ENCODE measurements at regions not wholly inside any gene's neighbourhood (a gene's known extent, or its start where the extent isn't known, plus 50 kb on each side); places are given as distances from the start of the nearest gene placed in this dataset.

DNA sequence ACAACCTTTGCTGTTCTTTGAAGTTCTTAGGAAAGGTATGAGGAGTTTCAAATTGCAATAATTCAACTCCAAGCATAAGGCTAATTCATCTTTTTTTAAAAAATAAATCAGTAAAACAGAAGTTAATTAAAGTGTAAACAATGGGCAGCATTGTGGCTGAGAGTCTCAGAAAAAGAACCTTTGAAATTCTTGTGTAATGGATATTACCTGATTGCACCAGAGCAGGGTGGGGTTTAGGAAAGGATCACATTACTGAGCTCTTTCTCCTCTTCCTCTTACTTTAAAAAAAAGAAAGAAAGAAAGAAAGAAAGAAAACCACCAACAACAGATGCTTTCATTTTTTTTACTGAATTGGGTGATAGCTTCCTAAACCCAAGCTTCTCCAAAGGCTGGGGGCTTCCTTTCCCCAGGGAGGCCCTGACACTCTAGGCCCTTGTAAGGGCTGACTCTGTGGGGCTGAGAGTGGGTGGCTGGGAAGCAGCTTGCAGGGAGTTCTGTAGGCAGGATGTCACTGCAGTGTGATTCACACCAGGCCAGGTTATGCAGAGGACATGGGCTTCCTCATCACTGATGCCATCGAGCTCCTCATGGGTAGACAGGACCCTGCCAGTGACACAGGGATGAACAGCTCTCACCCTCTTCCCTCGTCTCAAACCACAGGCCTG, 564.5 kb downstream of the FGF9 start:
- peak; percentile 14 for DNase-seq (ENCODE audit: low spot score)

- no peak for DNase-seq (ENCODE audit: low spot score)
These were observed 565.0 kb downstream of the FGF9 start for GRCh38 chr13:22235950-22236290.

- DNase-seq (ENCODE audit: low spot score), result no peak
These were observed 567.4 kb downstream of the FGF9 start for GRCh38 chr13:22238269-22238668.

- no peak for DNase-seq (ENCODE audit: low spot score)
These were observed 569.8 kb downstream of the FGF9 start for GRCh38 chr13:22240716-22241115.

GRCh38 chr13:22243469-22244163, 572.7 kb downstream of the FGF9 start:
- no peak for DNase-seq (ENCODE audit: low spot score)

GRCh38 chr13:22252281-22252830, 581.5 kb downstream of the FGF9 start:
- DNase-seq (ENCODE audit: low spot score), result no peak

GRCh38 chr13:22253107-22253506, 582.2 kb downstream of the FGF9 start:
- DNase-seq (ENCODE audit: low spot score), result no peak

- DNase-seq (ENCODE audit: low spot score), result no peak
These were observed 585.3 kb downstream of the FGF9 start for GRCh38 chr13:22256111-22256639.

GRCh38 chr13:22262001-22262885, 591.4 kb downstream of the FGF9 start:
- no peak for DNase-seq (ENCODE audit: low spot score)

DNA sequence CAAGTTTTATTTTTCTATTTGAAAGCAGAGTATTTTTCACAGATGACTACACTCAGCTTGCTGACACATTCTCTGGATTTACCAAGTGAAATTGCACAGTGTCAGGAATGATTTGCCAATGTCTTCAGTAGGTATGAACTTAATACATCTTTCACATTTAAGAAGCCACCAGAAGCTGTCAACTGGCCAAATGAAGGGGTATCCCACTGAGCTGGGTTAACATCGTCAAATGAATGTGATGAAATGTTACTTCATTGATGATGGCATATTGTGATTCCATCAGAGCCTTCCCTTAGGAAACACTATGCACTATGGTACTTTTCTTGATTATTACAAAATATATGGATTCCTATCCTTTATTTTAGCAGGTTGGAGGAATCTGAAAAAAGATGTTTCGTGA, 592.3 kb downstream of the FGF9 start:
- no peak for DNase-seq (ENCODE audit: low spot score)

GRCh38 chr13:22265563-22265962, 594.7 kb downstream of the FGF9 start:
- DNase-seq (ENCODE audit: low spot score), result no peak

DNA sequence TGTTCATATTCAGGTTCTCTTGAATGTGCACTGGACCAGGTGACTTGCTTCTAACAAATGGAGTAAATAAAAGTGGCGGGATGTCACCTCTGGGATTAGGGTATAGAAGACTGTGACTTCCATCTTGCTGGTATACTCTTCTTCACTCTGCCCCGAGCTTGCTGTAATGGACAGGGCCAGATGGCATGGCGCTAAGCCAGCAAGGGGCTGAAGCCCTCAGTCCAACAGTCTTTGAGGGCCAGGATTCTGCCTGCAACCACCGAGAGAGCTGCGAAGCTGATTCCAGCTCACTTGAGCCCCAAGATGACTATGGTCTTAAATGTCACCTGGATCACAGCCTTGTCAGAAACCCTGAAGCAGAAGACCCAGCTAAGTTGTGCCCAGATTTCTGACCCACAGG, 600.0 kb downstream of the FGF9 start:
- no peak for DNase-seq (ENCODE audit: low spot score)

GRCh38 chr13:22271903-22272302, 601.0 kb downstream of the FGF9 start:
- no peak for DNase-seq (ENCODE audit: low spot score)

DNA sequence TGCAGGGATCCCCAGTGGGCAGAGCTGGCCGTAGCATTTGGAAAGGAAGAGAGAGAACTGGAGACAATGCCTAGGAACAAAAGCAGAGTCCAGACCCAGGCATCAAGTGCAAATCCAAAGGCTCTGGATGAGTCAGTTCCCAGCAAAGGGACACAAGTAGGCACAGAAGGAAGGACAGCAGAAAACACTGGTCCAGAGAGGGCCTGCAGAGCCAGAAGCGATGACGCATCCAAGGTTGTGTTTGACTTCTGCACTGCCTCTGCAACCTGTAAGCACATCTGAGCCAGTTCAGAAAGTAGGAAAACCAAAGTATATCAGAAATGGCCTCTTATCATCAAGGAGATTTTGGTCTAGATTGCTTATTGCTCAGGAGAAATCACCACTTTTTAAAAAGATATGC, 604.5 kb downstream of the FGF9 start:
- DNase-seq (ENCODE audit: low spot score), result no peak

GRCh38 chr13:22276616-22277015, 605.7 kb downstream of the FGF9 start:
- no peak for DNase-seq (ENCODE audit: low spot score)

GRCh38 chr13:22278336-22278929, 607.6 kb downstream of the FGF9 start:
- DNase-seq (ENCODE audit: low spot score), result peak; percentile 37

DNA sequence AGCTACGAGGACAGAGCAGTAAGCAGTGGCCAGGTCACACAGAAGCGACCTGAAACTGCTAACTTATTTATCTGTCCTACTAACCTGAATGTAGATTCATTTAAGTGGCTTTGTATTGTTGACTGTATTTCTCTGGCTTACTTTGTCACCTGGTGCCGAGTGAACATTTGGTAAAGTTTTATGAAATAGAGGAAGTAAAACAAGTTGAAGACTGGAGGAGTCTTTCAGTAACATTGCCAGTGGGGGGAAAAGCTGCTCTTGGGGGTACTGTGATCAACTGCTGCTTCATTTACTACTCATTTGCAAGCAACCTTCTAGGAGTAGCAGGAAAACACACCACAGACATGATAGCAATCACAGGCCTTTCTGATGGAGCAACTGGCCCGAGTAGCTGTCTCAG, 615.0 kb downstream of the FGF9 start:
- DNase-seq (ENCODE audit: low spot score), result no peak

DNA sequence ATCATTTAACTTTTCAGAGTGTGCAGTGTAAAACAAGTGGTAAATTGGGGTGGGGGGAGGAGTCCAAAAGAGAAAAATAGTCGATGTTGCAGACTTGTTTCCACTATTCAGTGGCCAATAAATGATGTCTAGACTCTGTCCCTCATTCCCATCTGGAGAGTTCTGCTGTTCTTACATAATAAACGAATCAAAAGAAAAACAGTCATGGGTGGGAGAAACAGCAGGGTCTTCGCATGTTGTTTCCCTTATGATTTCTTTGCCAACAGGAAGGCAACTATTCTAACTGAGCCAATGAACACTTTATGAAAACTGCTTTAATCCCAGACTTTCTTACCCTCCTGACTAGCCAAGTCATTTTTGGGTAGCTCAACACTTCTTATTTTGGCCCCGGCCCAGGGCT, 615.5 kb downstream of the FGF9 start:
- DNase-seq (ENCODE audit: low spot score), result no peak

DNA sequence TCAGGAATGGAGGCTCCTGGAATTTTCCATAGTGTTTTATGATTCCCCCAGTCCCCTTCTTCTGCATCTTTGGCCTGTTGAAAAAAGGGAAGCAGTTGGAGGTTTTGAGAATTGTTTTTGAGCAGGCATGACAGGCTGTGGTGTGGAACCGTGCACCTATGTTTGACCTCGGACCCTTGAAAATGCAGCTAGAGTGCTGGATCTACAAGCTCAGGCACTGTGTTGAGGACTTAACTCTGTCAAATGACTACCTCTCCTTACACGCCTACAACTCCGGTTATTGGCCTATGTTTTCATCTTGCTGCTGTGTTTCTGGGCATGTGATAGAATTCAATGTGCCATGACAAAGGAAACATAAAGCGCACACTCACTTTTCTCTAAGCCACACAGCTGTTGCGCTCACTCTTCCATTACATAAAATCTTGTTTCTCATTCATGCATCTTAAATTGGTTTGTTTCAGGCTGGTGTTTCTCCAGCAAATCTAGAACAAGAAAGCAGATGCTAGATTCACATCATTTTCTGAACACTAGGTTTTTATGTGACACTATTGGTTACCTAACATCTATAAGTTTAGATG, 616.6 kb downstream of the FGF9 start:
- no peak for DNase-seq (ENCODE audit: low spot score)

GRCh38 chr13:22288496-22288895, 617.6 kb downstream of the FGF9 start:
- no peak for DNase-seq (ENCODE audit: low spot score)

DNA sequence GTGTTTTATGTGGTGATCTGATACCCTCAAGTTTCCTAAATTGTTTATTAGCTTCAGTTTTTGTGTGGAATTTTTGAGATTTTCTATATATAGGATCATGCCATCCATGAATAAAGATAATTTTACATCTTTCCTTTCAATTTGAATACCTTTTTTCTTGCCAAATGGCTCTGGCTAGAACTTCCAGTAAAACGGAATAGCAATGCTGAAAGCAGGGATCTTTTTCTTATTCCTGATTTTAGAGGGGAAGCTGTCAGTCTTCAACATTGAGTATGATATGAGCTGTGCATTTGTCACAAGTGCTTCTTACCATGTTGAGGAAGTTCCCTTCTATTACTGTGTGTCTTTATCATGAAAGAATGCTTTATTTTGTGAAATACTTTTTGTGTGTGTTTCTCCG, 618.8 kb downstream of the FGF9 start:
- no peak for DNase-seq (ENCODE audit: low spot score)

DNA sequence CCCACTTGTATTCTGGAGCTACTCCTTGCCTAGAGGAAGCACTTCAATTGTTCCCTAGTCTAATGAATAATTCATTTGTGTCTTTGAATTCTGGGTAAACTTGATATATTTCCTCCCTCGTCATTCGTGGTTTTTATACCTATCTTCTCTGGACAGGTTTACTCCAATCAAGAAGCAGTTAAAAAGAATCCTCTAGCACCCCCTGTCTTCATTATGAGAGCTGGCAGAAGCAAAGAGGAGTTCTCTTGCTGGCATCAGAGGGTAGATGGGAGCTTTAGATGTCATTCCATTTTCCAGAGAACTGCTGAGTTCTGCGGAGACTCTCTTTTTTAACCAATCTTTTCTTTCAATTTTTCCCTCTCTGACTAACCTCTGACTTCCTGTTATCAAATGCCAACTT, 627.7 kb downstream of the FGF9 start:
- no peak for DNase-seq (ENCODE audit: low spot score)

Data from kidney tubule cell (primary cell).